ENCODE measurements at regions not wholly inside any gene's neighbourhood (a gene's known extent, or its start where the extent isn't known, plus 50 kb on each side); places are given as distances from the start of the nearest gene placed in this dataset.

DNA sequence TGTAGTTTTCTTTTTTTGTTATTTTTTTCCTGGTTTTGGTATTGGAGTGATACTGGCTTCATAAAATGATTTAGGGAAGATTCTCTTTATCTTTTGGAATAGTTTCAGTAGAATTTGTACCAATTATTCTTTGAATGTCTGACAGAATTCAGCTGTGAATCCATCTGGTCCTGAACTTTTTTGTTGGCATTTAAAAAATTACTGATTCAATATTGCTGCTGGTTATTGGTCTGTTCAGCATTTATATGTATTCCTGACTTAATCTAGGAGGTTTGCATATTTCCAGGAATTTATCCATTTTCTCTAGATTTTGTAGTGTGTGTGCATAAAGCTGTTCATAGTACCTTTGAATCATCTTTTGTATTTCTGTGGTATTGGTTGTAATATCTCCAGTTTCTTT is 100.2 kb downstream of the NXNL2 start:
- Histone ChIP-seq H3K36me3 (ENCODE audit: control insufficient read depth in 4 of 4, insufficient read depth in 3 of 4, low read depth in 1 of 4, low read length in 3 of 4) (no peaks in the 10 kb centered on the region), H3K9ac (ENCODE audit: low read depth in 1 of 2, low read length in 2 of 2) (no peak overlapping the region), H3K9me3 (ENCODE audit: control insufficient read depth in 4 of 4, low read length in 3 of 4) (peaks cover 0 to 6% (median 2%) of the 10 kb centered on the region in 4 donors), H3K4me3 (ENCODE audit: low read depth in 1 of 3, low read length in 3 of 3) (no peak overlapping the region), H3K27ac (ENCODE audit: low read depth in 1 of 2, low read length in 2 of 2) (no peak overlapping the region), H3K27me3 (ENCODE audit: control insufficient read depth in 4 of 4, insufficient read depth in 4 of 4, low read length in 3 of 4) (no peaks in the 10 kb centered on the region), H3K4me1 (ENCODE audit: control insufficient read depth in 4 of 4, insufficient read depth in 4 of 4, low read length in 3 of 4) (no peaks in the 10 kb centered on the region)
- no peak for DNase-seq (ENCODE audit: low spot score)
- TF ChIP-seq NR2F2 (IDR thresholded peaks at IDR 0.05): no peak
- TF ChIP-seq GABPA (IDR thresholded peaks at IDR 0.05 in 1 of 2, conservative IDR thresholded peaks at IDR 0.05 in 1 of 2): no peak
- TF ChIP-seq EGR1 (IDR thresholded peaks at IDR 0.05; ENCODE audit: low read depth in 2 of 2): no peak
- no peak for TF ChIP-seq FOXA1 (IDR thresholded peaks at IDR 0.05)
- no peak for TF ChIP-seq RAD21 (IDR thresholded peaks at IDR 0.05)
- TF ChIP-seq HNF4A (conservative IDR thresholded peaks at IDR 0.05): no peak
- TF ChIP-seq, protein P1, sequence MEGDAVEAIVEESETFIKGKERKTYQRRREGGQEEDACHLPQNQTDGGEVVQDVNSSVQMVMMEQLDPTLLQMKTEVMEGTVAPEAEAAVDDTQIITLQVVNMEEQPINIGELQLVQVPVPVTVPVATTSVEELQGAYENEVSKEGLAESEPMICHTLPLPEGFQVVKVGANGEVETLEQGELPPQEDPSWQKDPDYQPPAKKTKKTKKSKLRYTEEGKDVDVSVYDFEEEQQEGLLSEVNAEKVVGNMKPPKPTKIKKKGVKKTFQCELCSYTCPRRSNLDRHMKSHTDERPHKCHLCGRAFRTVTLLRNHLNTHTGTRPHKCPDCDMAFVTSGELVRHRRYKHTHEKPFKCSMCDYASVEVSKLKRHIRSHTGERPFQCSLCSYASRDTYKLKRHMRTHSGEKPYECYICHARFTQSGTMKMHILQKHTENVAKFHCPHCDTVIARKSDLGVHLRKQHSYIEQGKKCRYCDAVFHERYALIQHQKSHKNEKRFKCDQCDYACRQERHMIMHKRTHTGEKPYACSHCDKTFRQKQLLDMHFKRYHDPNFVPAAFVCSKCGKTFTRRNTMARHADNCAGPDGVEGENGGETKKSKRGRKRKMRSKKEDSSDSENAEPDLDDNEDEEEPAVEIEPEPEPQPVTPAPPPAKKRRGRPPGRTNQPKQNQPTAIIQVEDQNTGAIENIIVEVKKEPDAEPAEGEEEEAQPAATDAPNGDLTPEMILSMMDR (IDR thresholded peaks at IDR 0.05; ENCODE audit: low read depth, low read length, missing input control): no peak
- TF ChIP-seq ZBTB33 (IDR thresholded peaks at IDR 0.05): no peak
- no peak for TF ChIP-seq SP1 (IDR thresholded peaks at IDR 0.05)
- TF ChIP-seq JUND (IDR thresholded peaks at IDR 0.05): no peak
- TF ChIP-seq RXRA (IDR thresholded peaks at IDR 0.05): no peak
- TF ChIP-seq YY1 (IDR thresholded peaks at IDR 0.05): no peak
- no peak for TF ChIP-seq REST (IDR thresholded peaks at IDR 0.05)
- TF ChIP-seq, protein P2, sequence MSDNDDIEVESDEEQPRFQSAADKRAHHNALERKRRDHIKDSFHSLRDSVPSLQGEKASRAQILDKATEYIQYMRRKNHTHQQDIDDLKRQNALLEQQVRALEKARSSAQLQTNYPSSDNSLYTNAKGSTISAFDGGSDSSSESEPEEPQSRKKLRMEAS (IDR thresholded peaks at IDR 0.05): no peak
- TF ChIP-seq ATF3 (IDR thresholded peaks at IDR 0.05): no peak
- TF ChIP-seq TAF1 (conservative IDR thresholded peaks at IDR 0.05): no peak
- no peak for TF ChIP-seq FOXA2 (IDR thresholded peaks at IDR 0.05)
- TF ChIP-seq HNF4G (IDR thresholded peaks at IDR 0.05): no peak

Measured in liver (tissue), 7 donors.